ENCODE measurements at regions not wholly inside any gene's neighbourhood (a gene's known extent, or its start where the extent isn't known, plus 50 kb on each side); places are given as distances from the start of the nearest gene placed in this dataset.

- Histone ChIP-seq H3K9me3 (ENCODE audit: control insufficient read depth, insufficient read depth, low read length) (no peaks in the 10 kb centered on the region), H3K36me3 (ENCODE audit: insufficient read depth, low read length) (no peaks in the 10 kb centered on the region), H3K9ac (ENCODE audit: low read depth, low read length) (no peak overlapping the region), H3K4me1 (ENCODE audit: insufficient read depth, low read length) (peaks cover 7% of the 10 kb centered on the region; the same call in 1 of the 2 replicates)
Observed at GRCh38 chr4:81966676-81967075, 407.1 kb downstream of the HNRNPD start.

GRCh38 chr4:81965911-81966310 lies 407.9 kb downstream of the HNRNPD start:
- H3K4me1 ChIP-seq (ENCODE audit: insufficient read depth, low read length), result peaks cover 7% of the 10 kb centered on the region; the same call in 1 of the 2 replicates
- H3K9ac ChIP-seq (ENCODE audit: low read depth, low read length), result no peak overlapping the region
- H3K9me3 ChIP-seq (ENCODE audit: control insufficient read depth, insufficient read depth, low read length), result no peaks in the 10 kb centered on the region
- H3K36me3 ChIP-seq (ENCODE audit: insufficient read depth, low read length), result no peaks in the 10 kb centered on the region

DNA sequence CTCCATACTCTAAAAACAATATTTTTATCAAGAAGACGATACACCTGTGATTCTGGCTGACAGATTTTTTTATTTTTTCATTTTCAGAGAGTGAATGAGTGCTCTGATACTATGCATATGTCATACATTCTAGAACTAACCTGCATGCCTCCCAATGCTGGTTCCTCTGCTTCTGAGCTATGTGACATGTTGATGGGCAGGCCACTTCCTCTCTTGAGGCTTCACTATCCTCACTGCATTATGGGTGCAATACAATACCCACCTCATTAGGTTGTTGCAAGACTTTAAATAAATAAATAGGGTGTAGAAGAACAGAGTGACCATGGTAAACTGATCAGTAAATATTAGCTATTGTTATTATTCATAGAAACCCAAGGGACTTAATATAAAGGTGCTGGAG lies 408.3 kb downstream of the HNRNPD start:
- no peaks in the 10 kb centered on the region for H3K9me3 ChIP-seq (ENCODE audit: control insufficient read depth, insufficient read depth, low read length)
- peaks cover 7% of the 10 kb centered on the region; the same call in 1 of the 2 replicates for H3K4me1 ChIP-seq (ENCODE audit: insufficient read depth, low read length)
- no peaks in the 10 kb centered on the region for H3K36me3 ChIP-seq (ENCODE audit: insufficient read depth, low read length)
- no peak overlapping the region for H3K9ac ChIP-seq (ENCODE audit: low read depth, low read length)

DNA sequence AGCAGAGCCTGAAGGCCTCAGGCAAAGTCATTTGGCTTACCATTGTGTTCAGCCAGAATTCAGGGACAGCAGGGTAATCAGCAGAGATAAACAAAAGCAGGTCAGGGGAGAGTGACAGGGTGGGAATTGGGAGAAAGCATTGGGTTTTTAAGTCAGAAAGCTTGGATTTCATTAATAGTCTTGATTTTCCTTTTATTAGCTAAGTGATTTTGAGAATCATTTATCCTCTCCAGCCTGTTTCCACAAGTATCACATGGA lies 410.1 kb downstream of the HNRNPD start:
- Histone ChIP-seq H3K4me1 (ENCODE audit: insufficient read depth, low read length) (peaks cover 7% of the 10 kb centered on the region; the same call in 1 of the 2 replicates), H3K9me3 (ENCODE audit: control insufficient read depth, insufficient read depth, low read length) (no peaks in the 10 kb centered on the region), H3K36me3 (ENCODE audit: insufficient read depth, low read length) (no peaks in the 10 kb centered on the region), H3K9ac (ENCODE audit: low read depth, low read length) (no peak overlapping the region)

DNA sequence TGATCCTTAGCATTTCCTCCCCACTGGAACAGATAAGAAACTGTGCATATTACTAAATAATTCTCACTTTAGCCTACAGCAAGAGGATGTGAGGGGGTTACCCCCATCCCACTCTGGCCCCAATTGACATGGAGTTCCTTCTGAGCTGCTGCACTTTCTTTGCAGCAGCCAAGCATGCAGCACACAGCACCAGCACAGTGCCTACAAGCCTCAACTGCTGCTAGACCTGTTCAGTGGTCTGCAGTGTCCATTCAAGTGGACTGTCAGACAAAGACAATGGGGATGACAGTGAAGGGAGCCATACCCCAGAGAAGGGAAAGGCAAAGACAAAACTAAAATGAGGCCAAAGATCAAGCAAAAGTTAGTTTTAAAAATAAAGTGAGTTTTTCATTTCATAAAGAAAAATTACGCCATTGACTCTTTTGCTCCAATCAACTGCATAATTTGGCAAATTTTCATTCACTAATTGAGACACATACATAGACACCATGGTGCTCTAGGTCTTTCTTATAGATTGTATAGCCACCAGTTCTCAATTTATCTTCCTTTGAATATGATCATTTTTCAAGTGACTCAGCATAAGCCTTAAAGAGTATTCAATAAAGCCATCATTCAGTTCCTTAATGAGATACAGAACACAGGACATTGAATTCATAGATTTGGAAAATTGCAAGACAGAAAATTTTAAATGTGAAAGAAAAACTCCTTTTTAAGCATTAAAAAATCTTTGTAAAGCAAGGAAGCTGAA lies 410.6 kb downstream of the HNRNPD start:
- Histone ChIP-seq H3K36me3 (ENCODE audit: insufficient read depth, low read length) (no peaks in the 10 kb centered on the region), H3K4me1 (ENCODE audit: insufficient read depth, low read length) (peaks cover 7% of the 10 kb centered on the region; the same call in 1 of the 2 replicates), H3K9me3 (ENCODE audit: control insufficient read depth, insufficient read depth, low read length) (no peaks in the 10 kb centered on the region), H3K9ac (ENCODE audit: low read depth, low read length) (no peak overlapping the region)

DNA sequence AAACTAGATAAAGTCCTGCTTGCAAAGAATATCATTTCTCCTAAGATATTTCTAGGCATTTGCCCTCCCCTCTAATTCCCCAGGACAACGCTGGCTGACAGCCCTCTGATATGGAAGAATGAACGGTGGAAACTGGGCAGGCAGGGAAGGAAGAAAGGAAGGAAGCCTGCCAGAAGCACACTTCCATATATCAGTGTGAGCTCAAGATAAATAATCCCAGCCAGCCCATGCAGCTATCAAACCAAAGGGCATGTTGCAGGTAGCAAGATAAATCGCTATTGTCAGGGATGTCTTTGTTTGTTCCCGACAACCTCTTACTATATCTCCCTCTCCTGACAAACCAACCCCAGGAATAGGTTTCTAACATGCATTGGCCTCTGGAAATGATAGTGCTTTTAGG lies 412.8 kb downstream of the HNRNPD start:
- Histone ChIP-seq H3K4me1 (ENCODE audit: insufficient read depth, low read length) (peaks cover 7% of the 10 kb centered on the region; the same call in 1 of the 2 replicates), H3K9ac (ENCODE audit: low read depth, low read length) (no peak overlapping the region), H3K36me3 (ENCODE audit: insufficient read depth, low read length) (no peaks in the 10 kb centered on the region), H3K9me3 (ENCODE audit: control insufficient read depth, insufficient read depth, low read length) (no peaks in the 10 kb centered on the region)

DNA sequence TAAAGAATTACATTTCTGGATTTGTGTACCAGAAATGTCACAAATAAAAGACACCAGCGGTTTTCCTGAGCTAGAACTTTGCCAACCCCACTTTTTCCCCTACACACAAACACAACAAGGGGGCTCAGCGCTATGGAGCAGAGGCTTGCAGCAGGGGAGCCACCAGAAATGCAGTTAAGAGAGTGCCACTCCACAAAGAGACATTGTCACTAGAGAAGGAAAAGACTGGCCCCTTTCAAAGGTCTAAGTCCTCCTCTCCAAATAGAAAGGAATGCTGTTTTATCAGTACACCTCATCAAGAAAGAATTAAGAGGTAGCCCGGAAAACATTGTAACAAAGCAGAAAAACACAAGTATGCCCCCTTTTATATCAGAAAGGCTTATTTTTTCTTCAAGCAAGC lies 419.5 kb downstream of the HNRNPD start:
- Histone ChIP-seq H3K4me1 (ENCODE audit: insufficient read depth, low read length) (0 out of 2 replicates have a peak, but pooled peaks cover 2% of the 10 kb centered on the region), H3K9ac (ENCODE audit: low read depth, low read length) (no peak overlapping the region), H3K9me3 (ENCODE audit: control insufficient read depth, insufficient read depth, low read length) (no peaks in the 10 kb centered on the region), H3K36me3 (ENCODE audit: insufficient read depth, low read length) (no peaks in the 10 kb centered on the region)

DNA sequence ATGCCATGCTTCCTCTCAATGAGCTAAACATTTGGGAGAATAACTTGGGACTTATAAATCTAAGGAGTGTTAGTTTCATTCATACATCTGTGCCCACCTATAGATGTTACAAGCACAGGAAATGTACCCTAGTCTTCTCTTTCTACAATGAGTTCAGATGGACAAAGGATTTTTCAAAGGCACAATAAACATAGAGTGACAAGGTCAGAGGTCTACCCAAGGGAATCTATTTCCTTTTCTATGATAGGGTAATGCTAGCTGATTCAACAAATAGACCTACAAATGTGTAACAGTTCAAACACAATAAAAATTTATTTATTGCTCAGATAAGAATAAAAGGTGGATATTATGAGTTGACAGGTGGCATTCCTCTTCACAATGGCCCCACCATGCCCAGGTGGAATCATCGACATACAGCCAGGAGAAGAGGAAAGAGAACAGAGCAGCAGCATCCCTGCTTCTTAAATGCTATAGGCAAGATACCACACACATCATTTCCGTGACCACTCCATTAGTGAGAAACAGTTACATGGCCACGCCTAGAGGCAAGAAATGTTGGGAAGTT lies 421.8 kb downstream of the HNRNPD start:
- Histone ChIP-seq H3K4me1 (ENCODE audit: insufficient read depth, low read length) (0 out of 2 replicates have a peak, but pooled peaks cover 2% of the 10 kb centered on the region), H3K9me3 (ENCODE audit: control insufficient read depth, insufficient read depth, low read length) (no peaks in the 10 kb centered on the region), H3K36me3 (ENCODE audit: insufficient read depth, low read length) (no peaks in the 10 kb centered on the region), H3K9ac (ENCODE audit: low read depth, low read length) (no peak overlapping the region)

DNA sequence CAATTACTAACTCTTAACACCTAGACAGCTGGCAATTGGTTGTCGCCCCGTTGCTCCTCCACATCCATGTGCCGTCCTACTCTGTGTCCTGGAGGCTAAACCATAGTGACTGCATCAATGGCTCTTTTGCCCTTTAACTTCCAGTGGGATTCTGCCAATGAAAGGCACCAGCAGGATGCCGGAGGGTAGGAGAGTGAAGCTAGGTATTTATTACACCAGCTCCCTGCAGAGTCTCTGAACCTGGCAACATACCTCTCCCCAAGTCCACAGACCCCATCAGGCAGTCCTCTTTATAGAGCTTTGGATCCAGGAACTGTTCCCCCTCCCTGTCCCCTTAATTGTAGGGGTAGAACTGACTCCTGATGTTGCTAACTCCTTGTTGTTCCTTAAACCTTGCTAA lies 426.8 kb downstream of the HNRNPD start:
- Histone ChIP-seq H3K9me3 (ENCODE audit: control insufficient read depth, insufficient read depth, low read length) (no peaks in the 10 kb centered on the region), H3K9ac (ENCODE audit: low read depth, low read length) (no peak overlapping the region), H3K4me1 (ENCODE audit: insufficient read depth, low read length) (no peaks in the 10 kb centered on the region), H3K36me3 (ENCODE audit: insufficient read depth, low read length) (no peaks in the 10 kb centered on the region)

DNA sequence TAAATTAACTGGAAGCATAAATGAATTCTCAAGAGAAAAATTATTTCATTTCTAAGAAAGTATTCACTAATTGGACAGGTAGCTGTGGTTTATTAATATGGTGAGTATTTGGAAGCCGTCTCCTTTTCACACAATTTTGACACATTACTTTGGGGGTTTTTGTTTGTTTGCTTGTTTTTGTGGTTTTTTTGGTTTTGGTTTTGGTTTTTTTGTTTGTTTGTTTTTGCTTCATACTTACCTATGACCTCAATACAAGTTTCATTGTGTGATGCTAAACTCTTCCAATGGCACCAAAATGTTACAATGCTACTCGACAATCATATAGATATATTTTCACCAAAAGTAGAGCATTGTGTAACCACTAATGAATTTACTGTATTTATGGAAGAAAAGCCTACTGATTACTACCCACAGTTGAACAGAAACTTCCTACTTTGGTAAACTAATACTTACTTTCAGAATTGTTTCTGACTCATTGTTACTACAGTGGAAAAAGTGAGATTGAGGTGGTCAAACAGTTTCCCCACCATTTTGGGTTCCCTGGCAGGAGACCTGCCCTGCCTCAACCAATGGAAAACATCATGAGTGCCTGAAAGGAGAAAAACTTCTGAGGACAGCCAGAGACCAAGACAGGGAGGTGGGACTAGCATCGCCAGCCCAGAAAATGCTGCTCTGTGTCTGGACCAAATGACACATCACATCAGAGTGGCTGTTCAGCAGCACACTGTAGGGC lies 443.1 kb downstream of the HNRNPD start:
- Histone ChIP-seq H3K36me3 (ENCODE audit: insufficient read depth, low read length) (no peaks in the 10 kb centered on the region), H3K9ac (ENCODE audit: low read depth, low read length) (no peak overlapping the region), H3K4me1 (ENCODE audit: insufficient read depth, low read length) (no peaks in the 10 kb centered on the region), H3K9me3 (ENCODE audit: control insufficient read depth, insufficient read depth, low read length) (no peaks in the 10 kb centered on the region)

DNA sequence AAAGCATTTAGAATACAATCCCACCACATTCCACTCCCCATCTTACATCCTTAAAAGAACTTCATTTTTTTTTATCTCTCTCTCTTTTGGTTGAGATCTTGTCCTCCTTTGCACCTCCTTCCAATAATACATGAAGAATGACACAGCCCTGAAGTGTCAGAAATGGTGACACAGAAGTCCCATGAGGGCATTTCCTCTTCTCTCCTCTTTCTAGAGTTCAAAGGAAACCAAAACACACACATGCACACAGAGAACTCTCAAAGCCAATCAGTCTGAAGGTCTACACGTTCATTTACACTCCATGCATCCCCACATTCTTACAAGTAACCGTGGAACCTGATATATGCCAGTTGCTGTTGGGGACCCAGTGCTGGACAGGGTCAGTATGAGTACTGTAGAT lies 450.7 kb downstream of the HNRNPD start:
- H3K9me3 ChIP-seq (ENCODE audit: control insufficient read depth, insufficient read depth, low read length), result no peaks in the 10 kb centered on the region
- no peaks in the 10 kb centered on the region for H3K4me1 ChIP-seq (ENCODE audit: insufficient read depth, low read length)
- H3K9ac ChIP-seq (ENCODE audit: low read depth, low read length), result no peak overlapping the region
- no peaks in the 10 kb centered on the region for H3K36me3 ChIP-seq (ENCODE audit: insufficient read depth, low read length)

DNA sequence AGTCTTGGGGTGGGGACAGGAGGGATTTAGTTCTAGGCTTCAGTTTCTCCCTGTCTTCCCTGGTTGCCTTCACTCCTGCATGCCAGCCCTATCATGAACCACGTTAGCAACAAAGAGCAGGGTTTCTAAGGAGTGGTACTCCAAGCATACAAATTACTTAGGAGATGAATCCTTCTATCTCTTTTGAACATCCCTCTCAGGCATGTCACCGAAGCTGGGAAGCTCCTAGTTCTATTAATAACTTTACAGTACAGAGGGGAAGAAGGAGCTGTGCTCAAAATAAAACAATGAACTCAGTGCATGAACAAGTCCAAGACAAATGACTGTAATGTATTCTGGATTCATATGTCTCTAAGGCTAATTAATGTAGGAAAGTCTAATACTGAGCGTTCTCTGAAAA lies 450.6 kb upstream of the RASGEF1B start:
- H3K36me3 ChIP-seq (ENCODE audit: insufficient read depth, low read length), result no peaks in the 10 kb centered on the region

DNA sequence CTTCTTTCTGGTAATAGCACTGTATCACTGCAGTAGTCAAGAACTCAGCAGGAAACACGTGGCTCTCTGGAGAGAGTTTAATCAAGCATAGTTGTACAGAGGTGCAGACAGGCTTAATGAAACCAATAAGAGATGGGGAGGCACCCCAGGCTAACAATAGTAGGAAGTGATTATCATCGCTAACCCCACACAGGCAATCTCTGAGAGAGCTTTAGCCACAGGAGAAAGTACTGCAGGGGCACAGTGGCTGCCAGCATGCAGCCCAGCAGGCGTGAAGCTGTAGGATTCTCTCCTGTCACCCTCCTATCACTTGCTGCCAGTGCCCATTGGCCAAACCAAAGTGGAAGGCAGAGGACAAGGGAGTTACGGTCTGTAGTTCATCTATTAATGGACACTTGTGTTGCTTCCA lies 450.0 kb upstream of the RASGEF1B start:
- Histone ChIP-seq H3K4me1 (ENCODE audit: insufficient read depth, low read length) (no peaks in the 10 kb centered on the region), H3K9ac (ENCODE audit: low read depth, low read length) (no peak overlapping the region), H3K9me3 (ENCODE audit: control insufficient read depth, insufficient read depth, low read length) (no peaks in the 10 kb centered on the region), H3K36me3 (ENCODE audit: insufficient read depth, low read length) (no peaks in the 10 kb centered on the region)

More for the DNA sequence above, 450.6 kb upstream of the RASGEF1B start:
- no peaks in the 10 kb centered on the region for H3K4me1 ChIP-seq (ENCODE audit: insufficient read depth, low read length)
- no peak overlapping the region for H3K9ac ChIP-seq (ENCODE audit: low read depth, low read length)
- no peaks in the 10 kb centered on the region for H3K9me3 ChIP-seq (ENCODE audit: control insufficient read depth, insufficient read depth, low read length)

DNA sequence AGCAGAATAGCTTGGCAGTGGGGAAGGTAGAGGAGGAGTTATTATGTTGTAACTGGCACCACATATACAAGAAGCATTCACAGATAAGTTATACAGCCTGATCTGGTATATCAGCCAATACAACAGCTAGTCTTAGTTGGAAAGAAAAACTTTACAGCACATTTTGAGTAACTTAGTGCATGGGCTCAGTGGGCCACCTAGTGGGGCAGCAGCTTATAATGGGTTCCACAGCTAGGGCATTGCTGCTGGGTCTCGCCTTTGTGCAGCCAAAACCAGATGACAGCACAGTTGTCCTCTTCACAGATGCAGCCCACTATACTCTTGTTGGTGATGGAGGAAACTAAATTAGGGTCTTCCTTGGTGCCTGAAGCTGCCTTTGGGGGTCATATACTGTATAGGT lies 448.1 kb upstream of the RASGEF1B start:
- Histone ChIP-seq H3K4me1 (ENCODE audit: insufficient read depth, low read length) (no peaks in the 10 kb centered on the region), H3K9ac (ENCODE audit: low read depth, low read length) (no peak overlapping the region), H3K9me3 (ENCODE audit: control insufficient read depth, insufficient read depth, low read length) (no peaks in the 10 kb centered on the region), H3K36me3 (ENCODE audit: insufficient read depth, low read length) (no peaks in the 10 kb centered on the region)

DNA sequence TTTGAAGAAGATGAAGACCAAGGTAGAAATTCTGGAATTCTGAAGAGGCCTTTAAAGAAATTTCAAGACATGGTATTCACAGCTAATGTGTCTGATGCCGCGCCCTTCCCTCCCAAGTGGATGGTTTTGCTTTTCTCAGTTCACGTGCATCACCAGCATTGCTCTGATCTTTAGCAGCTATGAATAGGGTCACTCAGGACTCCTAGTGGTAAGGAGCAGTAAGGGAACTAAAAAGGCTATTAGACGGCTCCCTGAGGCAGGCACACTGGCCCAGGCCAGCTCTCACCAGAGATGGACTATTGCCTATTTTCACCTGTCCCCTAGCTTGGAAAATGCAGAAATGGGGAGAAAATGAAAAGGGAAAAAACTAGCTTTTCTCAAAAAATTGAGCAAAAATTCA lies 447.5 kb upstream of the RASGEF1B start:
- Histone ChIP-seq H3K36me3 (ENCODE audit: insufficient read depth, low read length) (no peaks in the 10 kb centered on the region), H3K9me3 (ENCODE audit: control insufficient read depth, insufficient read depth, low read length) (no peaks in the 10 kb centered on the region), H3K4me1 (ENCODE audit: insufficient read depth, low read length) (no peaks in the 10 kb centered on the region), H3K9ac (ENCODE audit: low read depth, low read length) (no peak overlapping the region)
